K562 (cell line): ENCODE measurements at regions not wholly inside any gene's neighbourhood (a gene's known extent, or its start where the extent isn't known, plus 50 kb on each side); places are given as distances from the start of the nearest gene placed in this dataset.

Experiments used
- ATAC-seq: fragments of 200-7000 bp; cut with Tn5 transposase; 3 replicates; pipeline ENCODE4 v1.9.1; 2020; ENCODE audit warnings: moderate library complexity
- BruUV-seq: library from RNA; stranded (reverse); fragments of 400-500 nt; replicated peaks from 2 replicates; lab custom pipeline; 2021; lab: Mats Ljungman, UMichigan
- CTCF ChIA-PET: fragments of 300-600 bp; formaldehyde crosslinking; extraction: SDS; loops from one replicate; lab custom pipeline; 2021; ENCODE audit warnings: low intra/inter-chr PET ratio; lab: Yijun Ruan, JAX
- POLR2A ChIA-PET: fragments of 300-600, 350-650 bp; sonication (Branson Sonifier 250); formaldehyde crosslinking; extraction: SDS; loops from one replicate; lab custom pipeline; 2021; ENCODE audit warnings: antibody characterized with exemption, inconsistent platforms; lab: Yijun Ruan, JAX
- DNase-seq, 4 experiments: peaks; one replicate each; pipeline versions ENCODE4 v3.0.0 to v3.0.0-alpha.2; 2011 to 2018; ENCODE audit warnings: low spot score in 3 of 4, mixed read lengths in 3 of 4; ENCODE audit errors: extremely low read depth in 1 of 4
- FAIRE-seq: peaks from 2 replicates; lab custom pipeline; 2011; peaks lifted over from hg19 to GRCh38; lab: Jason Lieb, UNC
- H2AFZ ChIP-seq: 2 replicates; pipeline ENCODE4 v1.6.0; 2011; ENCODE audit warnings: low read depth, low read length, control low read depth, inconsistent platforms
- H3K27ac ChIP-seq: fragments of 200-600 bp; 3 replicates; pipeline ENCODE4 v1.8.0; 2011; ENCODE audit warnings: low read depth, mild to moderate bottlenecking, control low read depth, inconsistent platforms, low read length, moderate library complexity, mixed read lengths; ENCODE audit errors: extremely low read depth
- H3K27me3 ChIP-seq, 2 experiments: fragments of 300-600 bp in 1 of 2; 2 replicates in 1 of 2; 3 replicates in 1 of 2; pipeline versions ENCODE4 v1.6.0 to v1.8.0; 2011; ENCODE audit warnings: inconsistent platforms in 2 of 2, low read length in 2 of 2, mild to moderate bottlenecking in 1 of 2, mixed read lengths in 1 of 2, moderate library complexity in 1 of 2; ENCODE audit not compliant: control insufficient read depth in 2 of 2, insufficient read depth in 2 of 2
- H3K36me3 ChIP-seq: fragments of 300-600 bp; 3 replicates; pipeline ENCODE4 v1.8.0; 2011; ENCODE audit warnings: mild to moderate bottlenecking, low read length, inconsistent platforms; ENCODE audit not compliant: control insufficient read depth, insufficient read depth
- H3K4me1 ChIP-seq, 2 experiments: fragments of 200-600 bp in 1 of 2; replicated peaks in 1 of 2; 2 replicates in 1 of 2; 3 replicates in 1 of 2; pipeline versions ENCODE4 v1.5.1 to v1.8.0; 2011; ENCODE audit warnings: inconsistent platforms in 2 of 2, low read length in 2 of 2, mild to moderate bottlenecking in 1 of 2, mixed read lengths in 1 of 2, moderate library complexity in 1 of 2; ENCODE audit not compliant: control insufficient read depth in 2 of 2, insufficient read depth in 2 of 2
- H3K4me2 ChIP-seq: 2 replicates; pipeline ENCODE4 v1.6.1; 2011; ENCODE audit warnings: low read length, control low read depth, inconsistent platforms, mixed read lengths; ENCODE audit not compliant: insufficient read depth
- H3K4me3 ChIP-seq: fragments of 200-600 bp; sonication (generic), shearing (Covaris generic); 2 replicates; pipeline ENCODE4 v1.5.1; 2016; ENCODE audit warnings: control low read depth, inconsistent platforms
- H3K79me2 ChIP-seq: fragments of 200-600 bp; 3 replicates; pipeline ENCODE4 v1.8.0; 2011; ENCODE audit warnings: low read length, inconsistent platforms; ENCODE audit not compliant: control insufficient read depth, insufficient read depth
- H3K9ac ChIP-seq, 2 experiments: 2 replicates each; pipeline versions ENCODE4 v1.6.0 to v1.6.1; 2011; ENCODE audit warnings: low read depth in 2 of 2, low read length in 2 of 2, control low read depth in 1 of 2, inconsistent platforms in 1 of 2, mild to moderate bottlenecking in 1 of 2, mixed read lengths in 1 of 2; ENCODE audit not compliant: insufficient read depth in 1 of 2
- H3K9me1 ChIP-seq: one replicate; pipeline ENCODE4 v1.6.0; 2011; ENCODE audit warnings: inconsistent platforms, mild to moderate bottlenecking, low read length, moderate library complexity; ENCODE audit not compliant: control insufficient read depth, insufficient read depth
- H3K9me3 ChIP-seq: replicated peaks from 2 replicates; pipeline ENCODE4 v1.5.1; 2011; ENCODE audit warnings: low read depth, low read length, inconsistent platforms; ENCODE audit not compliant: control insufficient read depth, insufficient read depth
- H4K20me1 ChIP-seq: replicated peaks from 2 replicates; pipeline ENCODE4 v1.6.1; 2011; ENCODE audit warnings: low read length, inconsistent platforms, mixed read lengths; ENCODE audit not compliant: control insufficient read depth, insufficient read depth
- C11orf30 ChIP-seq: fragments of 450-650 bp; IDR thresholded peaks from 2 replicates; pipeline ENCODE4 v1.6.1; 2016; ENCODE audit warnings: low read depth, mild to moderate bottlenecking
- CBX1 ChIP-seq: sonication (generic); IDR thresholded peaks from 2 replicates; pipeline ENCODE4 v1.6.1; 2016; ENCODE audit warnings: antibody characterized with exemption, low read depth, mild to moderate bottlenecking
- E2F3 ChIP-seq: fragments of 250-450 bp; sonication (Bioruptor Pico); IDR thresholded peaks from 2 replicates; pipeline ENCODE4 v1.4.0; 2020; ENCODE audit warnings: mild to moderate bottlenecking
- HNRNPH1 ChIP-seq: fragments of 200-400 bp; formaldehyde crosslinking; optimal IDR thresholded peaks from 2 replicates; pipeline ENCODE3; 2017; ENCODE audit warnings: low read depth, mild to moderate bottlenecking, low read length, moderate library complexity
- MAX ChIP-seq: sonication (generic); formaldehyde crosslinking; IDR thresholded peaks from 2 replicates; pipeline ENCODE4 v1.9.0; 2022; ENCODE audit warnings: mild to moderate bottlenecking, missing genetic modification reagents
- TSHZ1 ChIP-seq: fragments of 250-450 bp; sonication (Bioruptor Pico); IDR thresholded peaks from 2 replicates; pipeline ENCODE4 v1.4.0; 2020; ENCODE audit warnings: mild to moderate bottlenecking, moderate library complexity
- ZC3H4 ChIP-seq: sonication (generic); formaldehyde crosslinking; IDR thresholded peaks from 2 replicates; pipeline ENCODE4 v1.9.0; 2021; ENCODE audit warnings: missing genetic modification reagents, borderline replicate concordance
- WGBS: fragments of 100-300 bp; shearing (Covaris generic); methylation state at CpG from one replicate; pipeline ENCODE4 v1.1.6; 2016; ENCODE audit warnings: low coverage, mixed read lengths; ENCODE audit not compliant: insufficient coverage; ENCODE audit errors: missing lambda C conversion rate; 5-methylcytosine and 5-hydroxymethylcytosine counted together
- in situ Hi-C: fragments of 300-500 bp; cut with MboI; formaldehyde crosslinking; loops from 4 replicates; pipeline ENCODE4 v1.15.0; 2018; ENCODE audit warnings: inconsistent platforms, mixed read lengths
- intact Hi-C: fragments of 100-400 bp; cut with micrococcal nuclease; formaldehyde crosslinking; loops from 2 replicates; pipeline ENCODE4 v1.14.2; 2022

- DNase-seq, result no peak
- Histone ChIP-seq H3K9ac (no peak overlapping the region), H3K4me2 (no peak overlapping the region), H3K9me3 (no peaks in the 10 kb centered on the region), H3K4me3 (no peak overlapping the region), H2AFZ (no peak overlapping the region), H3K4me1 (no peaks in the 10 kb centered on the region), H4K20me1 (no peaks in the 10 kb centered on the region), H3K27ac (no peak overlapping the region), H3K79me2 (no peaks in the 10 kb centered on the region), H3K27me3 (no peaks in the 10 kb centered on the region), H3K36me3 (no peaks in the 10 kb centered on the region), H3K9me1 (no peaks in the 10 kb centered on the region)
- ChIA-PET CTCF (no interaction called here), POLR2A (no interaction called here)
- no TSS peak for BruUV-seq
- intact Hi-C loops (no loop called here), in situ Hi-C loops (no loop called here)
- 3% methylated on average over 3 of the region's 3 CpGs for WGBS
- FAIRE-seq, result no peak
- TF ChIP-seq E2F3 (CRISPR knock-in tag) (no peak), HNRNPH1 (no peak), CBX1 (no peak), ZC3H4 (CRISPR knock-in tag) (no peak), MAX (CRISPR knock-in tag) (no peak), C11orf30 (no peak), TSHZ1 (CRISPR knock-in tag) (no peak)
- ATAC-seq, result no peak
Observed at GRCh38 chr6:156185113-156185512, 592.1 kb upstream of the ARID1B start.
